ENCODE measurements at regions not wholly inside any gene's neighbourhood (a gene's known extent, or its start where the extent isn't known, plus 50 kb on each side); places are given as distances from the start of the nearest gene placed in this dataset.

DNA sequence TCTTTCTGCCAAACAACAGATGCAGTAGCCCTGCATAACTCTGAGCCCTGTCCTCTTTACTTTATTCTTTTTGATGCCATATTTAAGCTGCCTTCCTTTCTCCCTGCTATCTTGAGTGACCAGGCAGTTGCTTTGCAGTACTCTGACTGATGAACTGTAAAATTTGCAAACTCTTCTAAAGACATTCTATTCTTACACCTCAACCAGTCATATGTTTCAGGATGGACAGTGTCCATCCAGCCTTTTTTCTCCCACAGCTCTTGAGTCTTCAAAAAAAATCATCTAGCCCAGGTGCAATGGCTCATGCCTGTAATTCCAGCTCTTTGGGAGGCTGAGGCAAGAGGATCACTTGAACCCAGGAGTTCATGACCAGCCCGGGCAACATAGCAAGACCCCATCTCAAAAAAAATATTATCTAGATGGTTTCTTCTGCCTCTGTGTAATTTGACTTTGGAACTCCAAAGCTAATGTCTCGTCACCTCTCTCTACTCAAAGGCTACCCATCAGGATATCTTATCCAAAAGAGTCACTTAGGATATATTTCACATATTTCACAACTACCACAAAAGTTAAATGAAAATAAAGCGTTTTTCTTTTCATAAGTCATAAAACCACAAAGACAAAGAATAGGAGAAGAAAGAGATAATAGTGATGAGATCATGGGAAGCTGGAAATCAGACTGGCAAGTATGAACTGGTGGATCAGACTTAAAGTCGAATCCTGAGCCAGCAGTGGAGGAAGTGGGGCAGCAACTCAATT, 54.6 kb upstream of the IPO9 start:
- TF ChIP-seq, protein P1, sequence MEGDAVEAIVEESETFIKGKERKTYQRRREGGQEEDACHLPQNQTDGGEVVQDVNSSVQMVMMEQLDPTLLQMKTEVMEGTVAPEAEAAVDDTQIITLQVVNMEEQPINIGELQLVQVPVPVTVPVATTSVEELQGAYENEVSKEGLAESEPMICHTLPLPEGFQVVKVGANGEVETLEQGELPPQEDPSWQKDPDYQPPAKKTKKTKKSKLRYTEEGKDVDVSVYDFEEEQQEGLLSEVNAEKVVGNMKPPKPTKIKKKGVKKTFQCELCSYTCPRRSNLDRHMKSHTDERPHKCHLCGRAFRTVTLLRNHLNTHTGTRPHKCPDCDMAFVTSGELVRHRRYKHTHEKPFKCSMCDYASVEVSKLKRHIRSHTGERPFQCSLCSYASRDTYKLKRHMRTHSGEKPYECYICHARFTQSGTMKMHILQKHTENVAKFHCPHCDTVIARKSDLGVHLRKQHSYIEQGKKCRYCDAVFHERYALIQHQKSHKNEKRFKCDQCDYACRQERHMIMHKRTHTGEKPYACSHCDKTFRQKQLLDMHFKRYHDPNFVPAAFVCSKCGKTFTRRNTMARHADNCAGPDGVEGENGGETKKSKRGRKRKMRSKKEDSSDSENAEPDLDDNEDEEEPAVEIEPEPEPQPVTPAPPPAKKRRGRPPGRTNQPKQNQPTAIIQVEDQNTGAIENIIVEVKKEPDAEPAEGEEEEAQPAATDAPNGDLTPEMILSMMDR (IDR thresholded peaks at IDR 0.05): no peak
- TF ChIP-seq EZH2 (IDR thresholded peaks at IDR 0.05): no peak
